HepG2 (cell line): ENCODE measurements at regions not wholly inside any gene's neighbourhood (a gene's known extent, or its start where the extent isn't known, plus 50 kb on each side); places are given as distances from the start of the nearest gene placed in this dataset.

Source experiments
- ATAC-seq: fragments of 200-7000 bp; cut with Tn5 transposase; 3 replicates; pipeline ENCODE4 v1.9.1; 2020; ENCODE audit warnings: mild to moderate bottlenecking, moderate library complexity
- BruUV-seq: library from RNA; stranded (reverse); fragments of 400-500 nt; replicated peaks from 2 replicates; lab custom pipeline; 2021; lab: Mats Ljungman, UMichigan
- CTCF ChIA-PET: fragments of 300-600 bp; formaldehyde crosslinking; extraction: SDS; loops from one replicate; lab custom pipeline; 2021; ENCODE audit warnings: low total read pairs, inconsistent platforms, low intra/inter-chr PET ratio; lab: Yijun Ruan, JAX
- POLR2A ChIA-PET: fragments of 350-600 bp; sonication (Branson Sonifier 250); formaldehyde crosslinking; loops from one replicate; lab custom pipeline; 2020; ENCODE audit warnings: antibody characterized with exemption, inconsistent platforms; lab: Yijun Ruan, JAX
- DNase-seq: peaks from one replicate; pipeline ENCODE4 v3.0.0-alpha.2; 2015; ENCODE audit warnings: low spot score
- FAIRE-seq: peaks from 3 replicates; lab custom pipeline; 2011; peaks lifted over from hg19 to GRCh38; lab: Jason Lieb, UNC
- H2AFZ ChIP-seq: one replicate; pipeline ENCODE4 v1.6.1; 2011; ENCODE audit warnings: low read length, inconsistent platforms
- H3K27ac ChIP-seq: fragments of 300-600 bp; 3 replicates; pipeline ENCODE4 v1.8.0; 2011; ENCODE audit warnings: mixed run types, mild to moderate bottlenecking, mixed read lengths, low read length, inconsistent platforms; ENCODE audit not compliant: insufficient read depth; ENCODE audit errors: extremely low read length
- H3K27me3 ChIP-seq, 2 experiments: fragments of 200-600 bp in 1 of 2; 2 replicates in 1 of 2; 3 replicates in 1 of 2; pipeline versions ENCODE4 v1.6.0 to v1.8.0; 2011; ENCODE audit warnings: low read length in 2 of 2, mild to moderate bottlenecking in 2 of 2, moderate library complexity in 2 of 2, inconsistent platforms in 1 of 2; ENCODE audit not compliant: insufficient read depth in 2 of 2, control insufficient read depth in 1 of 2
- H3K36me3 ChIP-seq, 2 experiments: fragments of 200-600 bp in 1 of 2; replicated peaks in 1 of 2; 2 replicates in 1 of 2; 3 replicates in 1 of 2; pipeline versions ENCODE4 v1.5.1 to v1.8.0; 2011; ENCODE audit warnings: low read length in 2 of 2, inconsistent platforms in 1 of 2; ENCODE audit not compliant: insufficient read depth in 2 of 2, control insufficient read depth in 1 of 2
- H3K4me1 ChIP-seq: 2 replicates; pipeline ENCODE4 v1.5.1; 2012; ENCODE audit warnings: low read length, inconsistent platforms; ENCODE audit not compliant: insufficient read depth
- H3K4me2 ChIP-seq: 2 replicates; pipeline ENCODE4 v1.6.0; 2011; ENCODE audit warnings: low read depth, low read length, inconsistent platforms
- H3K4me3 ChIP-seq, 3 experiments: fragments of 200-600 bp in 1 of 3; sonication (generic), shearing (Covaris generic) in 1 of 3; replicated peaks in 1 of 3; 2 replicates each; pipeline ENCODE4 v1.5.1; 2011 to 2016; ENCODE audit warnings: low read length in 3 of 3, inconsistent platforms in 2 of 3, low read depth in 2 of 3, mild to moderate bottlenecking in 2 of 3, control low read depth in 1 of 3, mixed read lengths in 1 of 3; ENCODE audit not compliant: insufficient read depth in 1 of 3
- H3K79me2 ChIP-seq: one replicate; pipeline ENCODE4 v1.6.1; 2011; ENCODE audit warnings: low read length, inconsistent platforms; ENCODE audit not compliant: insufficient read depth
- H3K9ac ChIP-seq: 2 replicates; pipeline ENCODE4 v1.6.0; 2011; ENCODE audit warnings: mild to moderate bottlenecking, low read depth, low read length, inconsistent platforms; ENCODE audit not compliant: insufficient read depth
- H3K9me3 ChIP-seq: 2 replicates; pipeline ENCODE4 v1.5.1; 2012; ENCODE audit warnings: mild to moderate bottlenecking, low read length
- H4K20me1 ChIP-seq: 2 replicates; pipeline ENCODE4 v1.6.0; 2011; ENCODE audit warnings: inconsistent platforms, mild to moderate bottlenecking, low read length, moderate library complexity; ENCODE audit not compliant: insufficient read depth
- FOSL1 ChIP-seq: sonication (generic); formaldehyde crosslinking; IDR thresholded peaks from 2 replicates; pipeline ENCODE4 v1.9.0; 2021; ENCODE audit warnings: missing genetic modification reagents, borderline replicate concordance
- FOXJ3 ChIP-seq: sonication (generic); formaldehyde crosslinking; IDR thresholded peaks from 2 replicates; pipeline ENCODE4 v1.4.0; 2020; ENCODE audit warnings: missing genetic modification reagents, mild to moderate bottlenecking, borderline replicate concordance
- FOXO1 ChIP-seq: sonication (generic); formaldehyde crosslinking; IDR thresholded peaks from 2 replicates; pipeline ENCODE4 v1.4.0; 2020; ENCODE audit warnings: missing genetic modification reagents
- HNRNPL ChIP-seq: fragments of 200-400 bp; formaldehyde crosslinking; IDR thresholded peaks from 2 replicates; pipeline ENCODE4 v1.6.1; 2017; ENCODE audit warnings: mild to moderate bottlenecking, low read depth, low read length
- HOXA5 ChIP-seq: sonication (generic); formaldehyde crosslinking; IDR thresholded peaks from 2 replicates; pipeline ENCODE4 v1.4.0; 2020; ENCODE audit warnings: missing genetic modification reagents
- PLRG1 ChIP-seq: fragments of 450-650 bp; conservative IDR thresholded peaks from 2 replicates; pipeline ENCODE4 v1.6.1; 2016
- TBP ChIP-seq: sonication (generic); formaldehyde crosslinking; IDR thresholded peaks from 2 replicates; pipeline ENCODE4 v1.5.0; 2020; ENCODE audit warnings: missing genetic modification reagents
- ZNF101 ChIP-seq: sonication (generic); formaldehyde crosslinking; IDR thresholded peaks from 2 replicates; pipeline ENCODE4 v1.4.0; 2020; ENCODE audit warnings: mild to moderate bottlenecking, low read depth, missing genetic modification reagents, borderline replicate concordance
- ZNF317 ChIP-seq: sonication (generic); formaldehyde crosslinking; IDR thresholded peaks from 2 replicates; pipeline ENCODE4 v1.5.0; 2020; ENCODE audit warnings: mild to moderate bottlenecking, missing genetic modification reagents
- ZSCAN9 ChIP-seq: IDR thresholded peaks from 2 replicates; pipeline ENCODE4 v1.6.1; 2016; ENCODE audit warnings: borderline replicate concordance
- WGBS: methylation state at CpG from one replicate; pipeline ENCODE4 v1.1.6; 2017; ENCODE audit warnings: low lambda C conversion rate; 5-methylcytosine and 5-hydroxymethylcytosine counted together
- in situ Hi-C: cut with HindIII; loops from 2 replicates; pipeline ENCODE4 v1.10.0; 2017; ENCODE audit warnings: low pct_unique_long_range_greater_than_20kb; ENCODE audit not compliant: extremely low pct_ligation_motif_present
- intact Hi-C: fragments of 100-400 bp; cut with micrococcal nuclease; formaldehyde crosslinking; loops from one replicate; pipeline ENCODE4 v1.10.0; 2022; ENCODE audit not compliant: unreplicated experiment
- TF ChIP-seq, protein P1 (sequence below): IDR thresholded peaks from 2 replicates; pipeline ENCODE4 v1.6.1; 2016; ENCODE audit warnings: control low read depth
- TF ChIP-seq, protein P2 (sequence below): sonication (generic); formaldehyde crosslinking; IDR thresholded peaks from 2 replicates; pipeline ENCODE4 v1.4.0; 2020; ENCODE audit warnings: missing genetic modification reagents
- TF ChIP-seq, protein P3 (sequence below): sonication (generic); formaldehyde crosslinking; IDR thresholded peaks from 2 replicates; pipeline ENCODE4 v1.4.0; 2020; ENCODE audit warnings: mild to moderate bottlenecking, missing genetic modification reagents
- TF ChIP-seq, protein P4 (sequence below): sonication (generic); formaldehyde crosslinking; IDR thresholded peaks from 2 replicates; pipeline ENCODE4 v1.4.0; 2020; ENCODE audit warnings: missing genetic modification reagents
- TF ChIP-seq, protein P5 (sequence below): sonication (generic); formaldehyde crosslinking; IDR thresholded peaks from 2 replicates; pipeline ENCODE4 v1.4.0; 2020; ENCODE audit warnings: missing genetic modification reagents
- TF ChIP-seq, protein P6 (sequence below): sonication (generic); formaldehyde crosslinking; IDR thresholded peaks from 2 replicates; pipeline ENCODE4 v1.4.0; 2020; ENCODE audit warnings: missing genetic modification reagents

DNA sequence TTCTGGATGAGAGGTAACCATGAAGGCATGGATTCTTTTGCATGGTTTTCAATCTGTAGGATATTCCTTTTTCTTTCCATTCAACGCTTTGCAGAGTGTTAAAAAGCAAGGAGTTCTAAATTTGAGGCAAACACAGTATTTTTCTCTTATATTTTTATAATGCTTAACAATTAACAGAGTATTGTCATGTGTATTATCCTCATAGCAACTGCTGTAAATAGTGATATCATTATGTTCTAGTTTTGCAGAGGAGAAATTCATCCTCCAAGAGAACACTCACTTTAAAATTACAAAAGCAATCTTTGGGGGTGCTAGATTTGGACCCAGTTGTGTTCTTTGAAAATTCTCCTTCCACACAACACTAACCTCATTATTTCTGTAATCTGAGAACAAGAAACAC, 58.7 kb downstream of the RDH14 start:
- no peak overlapping the region for H2AFZ ChIP-seq
- in situ Hi-C loops: no loop called here
- no peaks in the 10 kb centered on the region for H4K20me1 ChIP-seq
- no peaks in the 10 kb centered on the region for H3K36me3 ChIP-seq
- no TSS peak for BruUV-seq
- H3K4me2 ChIP-seq: no peak overlapping the region
- no peak overlapping the region for H3K27ac ChIP-seq
- ATAC-seq (no peak), FAIRE-seq (no peak), DNase-seq (no peak)
- H3K4me1 ChIP-seq: peaks cover 14% of the 10 kb centered on the region
- 0% methylated on average over 1 of the region's 1 CpG for WGBS
- no peak overlapping the region for H3K4me3 ChIP-seq
- no peaks in the 10 kb centered on the region for H3K79me2 ChIP-seq
- H3K27me3 ChIP-seq: peaks cover 0 to under 1% of the 10 kb centered on the region in 2 experiments; a peak in 1 of 5 replicates
- no peak overlapping the region for H3K9ac ChIP-seq
- no peak for TF ChIP-seq PLRG1
- TF ChIP-seq, protein P1, sequence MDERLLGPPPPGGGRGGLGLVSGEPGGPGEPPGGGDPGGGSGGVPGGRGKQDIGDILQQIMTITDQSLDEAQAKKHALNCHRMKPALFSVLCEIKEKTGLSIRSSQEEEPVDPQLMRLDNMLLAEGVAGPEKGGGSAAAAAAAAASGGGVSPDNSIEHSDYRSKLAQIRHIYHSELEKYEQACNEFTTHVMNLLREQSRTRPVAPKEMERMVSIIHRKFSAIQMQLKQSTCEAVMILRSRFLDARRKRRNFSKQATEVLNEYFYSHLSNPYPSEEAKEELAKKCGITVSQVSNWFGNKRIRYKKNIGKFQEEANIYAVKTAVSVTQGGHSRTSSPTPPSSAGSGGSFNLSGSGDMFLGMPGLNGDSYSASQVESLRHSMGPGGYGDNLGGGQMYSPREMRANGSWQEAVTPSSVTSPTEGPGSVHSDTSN: no peak
- TF ChIP-seq, protein P2, sequence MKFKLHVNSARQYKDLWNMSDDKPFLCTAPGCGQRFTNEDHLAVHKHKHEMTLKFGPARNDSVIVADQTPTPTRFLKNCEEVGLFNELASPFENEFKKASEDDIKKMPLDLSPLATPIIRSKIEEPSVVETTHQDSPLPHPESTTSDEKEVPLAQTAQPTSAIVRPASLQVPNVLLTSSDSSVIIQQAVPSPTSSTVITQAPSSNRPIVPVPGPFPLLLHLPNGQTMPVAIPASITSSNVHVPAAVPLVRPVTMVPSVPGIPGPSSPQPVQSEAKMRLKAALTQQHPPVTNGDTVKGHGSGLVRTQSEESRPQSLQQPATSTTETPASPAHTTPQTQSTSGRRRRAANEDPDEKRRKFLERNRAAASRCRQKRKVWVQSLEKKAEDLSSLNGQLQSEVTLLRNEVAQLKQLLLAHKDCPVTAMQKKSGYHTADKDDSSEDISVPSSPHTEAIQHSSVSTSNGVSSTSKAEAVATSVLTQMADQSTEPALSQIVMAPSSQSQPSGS (CRISPR knock-in tag): no peak
- no peak for TF ChIP-seq HNRNPL
- TF ChIP-seq FOSL1 (CRISPR knock-in tag): no peak
- TF ChIP-seq FOXO1: no peak
- TF ChIP-seq ZNF101 (CRISPR knock-in tag): no peak
- TF ChIP-seq FOXJ3: no peak
- no peak for TF ChIP-seq TBP (CRISPR knock-in tag)
- TF ChIP-seq, protein P3, sequence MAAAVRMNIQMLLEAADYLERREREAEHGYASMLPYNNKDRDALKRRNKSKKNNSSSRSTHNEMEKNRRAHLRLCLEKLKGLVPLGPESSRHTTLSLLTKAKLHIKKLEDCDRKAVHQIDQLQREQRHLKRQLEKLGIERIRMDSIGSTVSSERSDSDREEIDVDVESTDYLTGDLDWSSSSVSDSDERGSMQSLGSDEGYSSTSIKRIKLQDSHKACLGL (CRISPR knock-in tag): no peak
- TF ChIP-seq HOXA5 (CRISPR knock-in tag): no peak
- no peak for TF ChIP-seq ZSCAN9 (CRISPR knock-in tag)
- TF ChIP-seq, protein P4, sequence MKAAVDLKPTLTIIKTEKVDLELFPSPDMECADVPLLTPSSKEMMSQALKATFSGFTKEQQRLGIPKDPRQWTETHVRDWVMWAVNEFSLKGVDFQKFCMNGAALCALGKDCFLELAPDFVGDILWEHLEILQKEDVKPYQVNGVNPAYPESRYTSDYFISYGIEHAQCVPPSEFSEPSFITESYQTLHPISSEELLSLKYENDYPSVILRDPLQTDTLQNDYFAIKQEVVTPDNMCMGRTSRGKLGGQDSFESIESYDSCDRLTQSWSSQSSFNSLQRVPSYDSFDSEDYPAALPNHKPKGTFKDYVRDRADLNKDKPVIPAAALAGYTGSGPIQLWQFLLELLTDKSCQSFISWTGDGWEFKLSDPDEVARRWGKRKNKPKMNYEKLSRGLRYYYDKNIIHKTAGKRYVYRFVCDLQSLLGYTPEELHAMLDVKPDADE: no peak
- no peak for TF ChIP-seq ZNF317 (CRISPR knock-in tag)
- TF ChIP-seq, protein P5, sequence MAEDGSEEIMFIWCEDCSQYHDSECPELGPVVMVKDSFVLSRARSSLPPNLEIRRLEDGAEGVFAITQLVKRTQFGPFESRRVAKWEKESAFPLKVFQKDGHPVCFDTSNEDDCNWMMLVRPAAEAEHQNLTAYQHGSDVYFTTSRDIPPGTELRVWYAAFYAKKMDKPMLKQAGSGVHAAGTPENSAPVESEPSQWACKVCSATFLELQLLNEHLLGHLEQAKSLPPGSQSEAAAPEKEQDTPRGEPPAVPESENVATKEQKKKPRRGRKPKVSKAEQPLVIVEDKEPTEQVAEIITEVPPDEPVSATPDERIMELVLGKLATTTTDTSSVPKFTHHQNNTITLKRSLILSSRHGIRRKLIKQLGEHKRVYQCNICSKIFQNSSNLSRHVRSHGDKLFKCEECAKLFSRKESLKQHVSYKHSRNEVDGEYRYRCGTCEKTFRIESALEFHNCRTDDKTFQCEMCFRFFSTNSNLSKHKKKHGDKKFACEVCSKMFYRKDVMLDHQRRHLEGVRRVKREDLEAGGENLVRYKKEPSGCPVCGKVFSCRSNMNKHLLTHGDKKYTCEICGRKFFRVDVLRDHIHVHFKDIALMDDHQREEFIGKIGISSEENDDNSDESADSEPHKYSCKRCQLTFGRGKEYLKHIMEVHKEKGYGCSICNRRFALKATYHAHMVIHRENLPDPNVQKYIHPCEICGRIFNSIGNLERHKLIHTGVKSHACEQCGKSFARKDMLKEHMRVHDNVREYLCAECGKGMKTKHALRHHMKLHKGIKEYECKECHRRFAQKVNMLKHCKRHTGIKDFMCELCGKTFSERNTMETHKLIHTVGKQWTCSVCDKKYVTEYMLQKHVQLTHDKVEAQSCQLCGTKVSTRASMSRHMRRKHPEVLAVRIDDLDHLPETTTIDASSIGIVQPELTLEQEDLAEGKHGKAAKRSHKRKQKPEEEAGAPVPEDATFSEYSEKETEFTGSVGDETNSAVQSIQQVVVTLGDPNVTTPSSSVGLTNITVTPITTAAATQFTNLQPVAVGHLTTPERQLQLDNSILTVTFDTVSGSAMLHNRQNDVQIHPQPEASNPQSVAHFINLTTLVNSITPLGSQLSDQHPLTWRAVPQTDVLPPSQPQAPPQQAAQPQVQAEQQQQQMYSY (CRISPR knock-in tag): no peak
- TF ChIP-seq, protein P6, sequence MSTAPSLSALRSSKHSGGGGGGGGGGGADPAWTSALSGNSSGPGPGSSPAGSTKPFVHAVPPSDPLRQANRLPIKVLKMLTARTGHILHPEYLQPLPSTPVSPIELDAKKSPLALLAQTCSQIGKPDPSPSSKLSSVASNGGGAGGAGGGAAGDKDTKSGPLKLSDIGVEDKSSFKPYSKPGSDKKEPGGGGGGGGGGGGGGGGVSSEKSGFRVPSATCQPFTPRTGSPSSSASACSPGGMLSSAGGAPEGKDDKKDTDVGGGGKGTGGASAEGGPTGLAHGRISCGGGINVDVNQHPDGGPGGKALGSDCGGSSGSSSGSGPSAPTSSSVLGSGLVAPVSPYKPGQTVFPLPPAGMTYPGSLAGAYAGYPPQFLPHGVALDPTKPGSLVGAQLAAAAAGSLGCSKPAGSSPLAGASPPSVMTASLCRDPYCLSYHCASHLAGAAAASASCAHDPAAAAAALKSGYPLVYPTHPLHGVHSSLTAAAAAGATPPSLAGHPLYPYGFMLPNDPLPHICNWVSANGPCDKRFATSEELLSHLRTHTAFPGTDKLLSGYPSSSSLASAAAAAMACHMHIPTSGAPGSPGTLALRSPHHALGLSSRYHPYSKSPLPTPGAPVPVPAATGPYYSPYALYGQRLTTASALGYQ: no peak
- POLR2A ChIA-PET: no interaction called here
- intact Hi-C loops: no loop called here
- CTCF ChIA-PET: no interaction called here
- no peaks in the 10 kb centered on the region for H3K9me3 ChIP-seq
